Suprapubic skin (tissue), 4 donors: ENCODE measurements at regions not wholly inside any gene's neighbourhood (a gene's known extent, or its start where the extent isn't known, plus 50 kb on each side); places are given as distances from the start of the nearest gene placed in this dataset.

Experiments used
- EP300 ChIP-seq: sonication (generic); formaldehyde crosslinking; IDR thresholded peaks from one replicate; pipeline ENCODE4 v1.6.1; 2017; ENCODE audit warnings: antibody characterized with exemption
- POLR2AphosphoS5 ChIP-seq, 3 donors: sonication (generic); formaldehyde crosslinking; IDR thresholded peaks; one replicate each; pipeline ENCODE4 v1.6.1; 2017; ENCODE audit warnings: antibody characterized with exemption in 3 of 3
- TF ChIP-seq, protein P1 (sequence below), 2 donors: fragments of 200-600 bp in 1 of 2; fragments of 450-650 bp in 1 of 2; sonication (generic) in 1 of 2; IDR thresholded peaks; one replicate each; pipeline ENCODE4 v1.5.1; 2016 to 2019; ENCODE audit warnings: antibody characterized with exemption in 2 of 2, mild to moderate bottlenecking in 1 of 2, moderate library complexity in 1 of 2

DNA sequence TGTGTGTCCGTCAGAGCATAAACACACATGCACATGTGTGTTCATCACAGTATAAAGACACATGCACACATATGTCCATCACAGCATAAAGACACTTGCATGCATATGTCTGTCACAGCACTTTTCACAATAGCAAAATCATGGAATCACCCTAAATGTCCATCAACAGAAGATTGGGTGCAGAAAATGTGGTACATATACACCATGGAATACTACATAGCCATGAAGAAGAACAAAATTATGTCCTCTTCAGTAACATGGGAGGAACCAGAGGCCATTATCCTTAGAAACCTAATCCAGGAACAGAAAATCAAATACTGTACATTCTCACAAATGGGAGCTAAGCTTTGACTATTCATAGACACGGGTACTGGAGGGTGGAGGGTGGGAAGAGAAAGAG lies 732.2 kb downstream of the GALR1 start:
- TF ChIP-seq, protein P1, sequence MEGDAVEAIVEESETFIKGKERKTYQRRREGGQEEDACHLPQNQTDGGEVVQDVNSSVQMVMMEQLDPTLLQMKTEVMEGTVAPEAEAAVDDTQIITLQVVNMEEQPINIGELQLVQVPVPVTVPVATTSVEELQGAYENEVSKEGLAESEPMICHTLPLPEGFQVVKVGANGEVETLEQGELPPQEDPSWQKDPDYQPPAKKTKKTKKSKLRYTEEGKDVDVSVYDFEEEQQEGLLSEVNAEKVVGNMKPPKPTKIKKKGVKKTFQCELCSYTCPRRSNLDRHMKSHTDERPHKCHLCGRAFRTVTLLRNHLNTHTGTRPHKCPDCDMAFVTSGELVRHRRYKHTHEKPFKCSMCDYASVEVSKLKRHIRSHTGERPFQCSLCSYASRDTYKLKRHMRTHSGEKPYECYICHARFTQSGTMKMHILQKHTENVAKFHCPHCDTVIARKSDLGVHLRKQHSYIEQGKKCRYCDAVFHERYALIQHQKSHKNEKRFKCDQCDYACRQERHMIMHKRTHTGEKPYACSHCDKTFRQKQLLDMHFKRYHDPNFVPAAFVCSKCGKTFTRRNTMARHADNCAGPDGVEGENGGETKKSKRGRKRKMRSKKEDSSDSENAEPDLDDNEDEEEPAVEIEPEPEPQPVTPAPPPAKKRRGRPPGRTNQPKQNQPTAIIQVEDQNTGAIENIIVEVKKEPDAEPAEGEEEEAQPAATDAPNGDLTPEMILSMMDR (IDR thresholded peaks at IDR 0.05), result no peak
- TF ChIP-seq EP300 (no peak), POLR2AphosphoS5 (IDR thresholded peaks at IDR 0.05) (no peak)
